Osteocyte (in vitro differentiated cells): ENCODE measurements at regions not wholly inside any gene's neighbourhood (a gene's known extent, or its start where the extent isn't known, plus 50 kb on each side); places are given as distances from the start of the nearest gene placed in this dataset.

ENCODE experiments used
- DNase-seq: peaks from one replicate; pipeline ENCODE4 v3.0.0; 2021; ENCODE audit warnings: mixed read lengths; ENCODE audit not compliant: unreplicated experiment; ENCODE audit errors: extremely low spot score
- H3K27ac Mint-ChIP-seq: one replicate; pipeline ENCODE4 v1.8.0; 2021; ENCODE audit warnings: mild to moderate bottlenecking, mixed read lengths; ENCODE audit not compliant: unreplicated experiment
- H3K27me3 Mint-ChIP-seq: one replicate; pipeline ENCODE4 v1.8.0; 2021; ENCODE audit warnings: mixed read lengths; ENCODE audit not compliant: unreplicated experiment
- H3K36me3 Mint-ChIP-seq: one replicate; pipeline ENCODE4 v1.8.0; 2021; ENCODE audit warnings: mixed read lengths; ENCODE audit not compliant: unreplicated experiment
- H3K4me1 Mint-ChIP-seq: one replicate; pipeline ENCODE4 v1.8.0; 2021; ENCODE audit warnings: mixed read lengths; ENCODE audit not compliant: unreplicated experiment
- H3K4me3 Mint-ChIP-seq: one replicate; pipeline ENCODE4 v1.8.0; 2021; ENCODE audit warnings: mild to moderate bottlenecking, moderate library complexity, mixed read lengths; ENCODE audit not compliant: unreplicated experiment
- H3K9me3 Mint-ChIP-seq: one replicate; pipeline ENCODE4 v1.8.0; 2021; ENCODE audit warnings: mixed read lengths; ENCODE audit not compliant: unreplicated experiment
- CTCF ChIP-seq: fragments of 200-600 bp; sonication (generic); IDR thresholded peaks from 2 replicates; pipeline ENCODE4 v1.5.0; 2021; ENCODE audit warnings: antibody characterized with exemption, mild to moderate bottlenecking, moderate library complexity

DNA sequence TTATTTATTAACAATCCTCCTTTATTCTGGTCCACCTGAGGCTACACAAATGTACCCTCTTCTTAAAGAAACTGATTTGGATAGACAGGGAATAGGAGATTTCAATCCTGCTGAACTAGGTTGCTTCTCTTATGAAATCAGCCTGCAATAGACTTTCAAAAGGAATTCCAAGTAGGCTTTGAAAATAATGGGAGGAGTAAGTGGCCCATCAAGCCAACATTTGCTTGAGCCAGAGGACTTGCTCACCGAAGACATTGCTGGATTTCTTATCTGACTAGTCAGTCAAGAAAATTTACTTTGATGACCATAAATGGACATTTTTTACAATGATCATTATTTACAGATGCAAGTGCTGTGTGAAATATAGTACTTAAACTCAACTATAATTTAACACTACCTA is 82.8 kb upstream of the RASSF8 start:
- TF ChIP-seq CTCF: no peak
- DNase-seq: no peak
- H3K27ac Mint-ChIP-seq: no peak overlapping the region

GRCh38 chr12:25876383-25877045 is 82.0 kb upstream of the RASSF8 start:
- Mint-ChIP-seq H3K27me3 (no peaks in the 10 kb centered on the region), H3K4me1 (no peaks in the 10 kb centered on the region), H3K9me3 (no peaks in the 10 kb centered on the region), H3K4me3 (no peak overlapping the region), H3K36me3 (no peaks in the 10 kb centered on the region), H3K27ac (no peak overlapping the region)
- no peak for DNase-seq
- TF ChIP-seq CTCF: no peak

More for the DNA sequence above, 82.8 kb upstream of the RASSF8 start:
- Mint-ChIP-seq H3K36me3 (no peaks in the 10 kb centered on the region), H3K4me1 (no peaks in the 10 kb centered on the region), H3K9me3 (no peaks in the 10 kb centered on the region), H3K27me3 (no peaks in the 10 kb centered on the region), H3K4me3 (no peak overlapping the region)

DNA sequence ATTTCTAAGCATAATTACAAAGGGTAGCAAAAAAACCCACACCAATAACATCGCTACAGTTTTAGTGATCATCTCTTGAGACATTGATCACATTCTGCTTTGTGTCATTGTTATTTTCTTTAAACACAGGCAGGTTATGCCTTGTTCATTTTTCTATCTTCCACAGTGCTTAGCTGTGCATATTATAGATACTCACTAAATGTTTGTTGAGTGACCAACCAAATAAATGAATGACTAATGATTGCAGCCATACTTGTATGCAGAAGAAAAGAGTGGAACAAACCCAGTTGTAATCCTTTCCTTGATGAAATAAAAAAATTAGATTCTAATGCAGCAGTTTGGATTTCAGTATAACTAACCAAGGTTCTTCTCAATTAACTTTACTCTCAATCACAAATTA is 81.0 kb upstream of the RASSF8 start:
- peaks cover 5% of the 10 kb centered on the region for H3K9me3 Mint-ChIP-seq
- no peak for DNase-seq
- H3K27ac Mint-ChIP-seq: no peak overlapping the region
- H3K4me3 Mint-ChIP-seq: no peak overlapping the region
- H3K4me1 Mint-ChIP-seq: no peaks in the 10 kb centered on the region
- H3K27me3 Mint-ChIP-seq: no peaks in the 10 kb centered on the region
- TF ChIP-seq CTCF: no peak
- peaks cover 4% of the 10 kb centered on the region for H3K36me3 Mint-ChIP-seq

DNA sequence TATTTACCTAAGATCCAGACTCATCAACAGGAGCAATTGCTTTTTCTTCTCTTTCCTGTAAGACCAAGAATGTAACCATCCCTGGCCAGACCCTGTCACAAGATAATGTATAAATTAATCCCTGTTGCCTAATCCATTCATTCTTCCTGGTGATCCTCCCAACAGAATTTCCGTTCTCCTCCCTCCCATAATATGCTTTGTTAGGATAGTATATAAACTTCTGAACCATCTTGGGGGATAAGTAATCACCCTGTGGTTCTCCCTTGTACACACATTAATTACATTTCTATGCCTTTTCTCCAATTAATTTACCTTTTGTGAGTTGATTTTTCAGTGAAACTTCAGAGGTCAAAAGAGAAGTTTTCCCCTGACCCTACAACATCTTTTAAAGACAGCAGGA is 76.2 kb upstream of the RASSF8 start:
- Mint-ChIP-seq H3K27ac (no peak overlapping the region), H3K4me1 (no peaks in the 10 kb centered on the region), H3K4me3 (no peak overlapping the region), H3K36me3 (peaks cover 4% of the 10 kb centered on the region), H3K9me3 (peaks cover 6% of the 10 kb centered on the region), H3K27me3 (no peaks in the 10 kb centered on the region)
- no peak for DNase-seq
- TF ChIP-seq CTCF: no peak

DNA sequence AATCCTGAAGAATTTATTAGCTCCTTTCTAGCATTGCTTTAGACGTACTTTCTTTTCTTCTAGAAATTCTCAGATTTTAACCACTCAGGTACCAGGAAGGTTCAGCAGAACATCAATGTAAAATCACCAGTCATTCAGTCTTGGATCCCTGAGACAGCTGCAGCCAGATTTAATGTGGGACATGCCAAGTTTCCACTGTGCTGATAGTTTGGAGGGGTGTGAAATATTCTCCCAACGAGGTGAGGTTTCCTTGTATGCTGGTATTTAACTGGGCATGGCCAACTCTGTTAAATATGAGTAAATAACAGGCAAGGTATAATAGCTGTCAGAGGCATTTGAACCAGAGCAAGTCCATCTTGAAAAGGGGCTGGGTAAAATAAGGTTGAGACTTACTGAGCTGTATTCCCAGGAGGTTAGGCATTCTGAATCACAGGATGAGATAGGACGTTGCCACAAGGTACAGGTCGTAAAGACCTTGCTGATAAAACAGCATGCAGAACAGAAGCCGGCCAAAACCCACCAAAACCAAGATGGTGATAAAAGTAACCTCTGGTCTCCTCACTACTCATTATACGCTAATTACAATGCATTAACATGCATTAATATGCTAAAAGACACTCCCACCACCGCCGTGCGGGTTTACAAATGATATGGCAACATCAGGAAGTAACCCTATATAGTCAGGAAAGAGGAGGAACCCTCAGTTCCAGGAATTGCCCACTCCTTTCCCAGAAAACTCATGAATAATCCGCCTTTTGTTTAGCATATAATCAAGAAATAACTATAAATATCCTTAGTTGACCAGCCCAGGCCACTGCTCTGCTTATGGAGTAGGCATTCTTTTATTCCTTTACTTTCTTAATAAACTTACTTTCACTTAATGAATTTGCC is 75.2 kb upstream of the RASSF8 start:
- H3K27ac Mint-ChIP-seq: no peak overlapping the region

More for the DNA sequence above, 75.2 kb upstream of the RASSF8 start:
- Mint-ChIP-seq H3K4me3 (no peak overlapping the region), H3K36me3 (peaks cover 4% of the 10 kb centered on the region), H3K9me3 (peaks cover 6% of the 10 kb centered on the region), H3K4me1 (no peaks in the 10 kb centered on the region), H3K27me3 (peaks cover 8% of the 10 kb centered on the region)
- DNase-seq: no peak
- TF ChIP-seq CTCF: no peak
